ENCODE measurements at regions not wholly inside any gene's neighbourhood (a gene's known extent, or its start where the extent isn't known, plus 50 kb on each side); places are given as distances from the start of the nearest gene placed in this dataset.

DNA sequence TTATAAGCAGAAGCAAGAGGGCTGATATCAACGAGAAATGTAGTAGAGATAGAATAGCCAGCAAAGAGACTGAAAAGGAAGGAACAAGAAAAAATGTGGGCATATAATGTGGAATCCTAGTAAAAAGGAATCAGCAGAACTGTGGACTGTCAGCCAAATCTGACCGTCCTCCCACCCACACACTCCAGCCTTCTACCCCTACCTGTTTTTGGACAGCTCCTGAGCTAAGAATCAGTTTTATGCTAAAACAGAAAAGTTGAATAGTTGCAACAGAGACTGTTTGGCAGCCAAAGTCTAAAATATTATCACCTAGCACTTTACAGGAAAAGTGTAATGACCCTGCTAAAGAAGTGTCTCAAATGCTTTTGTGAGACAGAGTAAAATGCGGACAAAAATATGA is 533.3 kb upstream of the CXADR start:
- no peak for DNase-seq

DNA sequence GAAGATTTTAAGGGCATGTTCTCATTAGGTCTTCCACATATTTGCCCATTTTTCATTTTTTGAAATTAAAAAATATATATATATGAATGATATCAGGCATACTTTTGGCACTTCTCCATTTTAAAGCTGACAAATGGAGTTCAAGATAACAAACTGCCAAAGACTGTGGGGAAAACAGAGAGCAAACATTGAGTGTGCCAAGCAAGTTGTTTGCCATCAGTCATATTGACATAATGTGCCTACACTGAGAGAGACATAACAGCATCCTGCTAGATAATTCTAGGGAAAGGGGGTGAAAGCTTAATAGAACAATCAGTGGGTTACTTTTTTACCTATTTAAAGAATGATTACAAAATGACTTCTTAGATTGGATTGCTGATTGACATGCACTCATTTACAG is 529.4 kb upstream of the CXADR start:
- peak; percentile 35 for DNase-seq

DNA sequence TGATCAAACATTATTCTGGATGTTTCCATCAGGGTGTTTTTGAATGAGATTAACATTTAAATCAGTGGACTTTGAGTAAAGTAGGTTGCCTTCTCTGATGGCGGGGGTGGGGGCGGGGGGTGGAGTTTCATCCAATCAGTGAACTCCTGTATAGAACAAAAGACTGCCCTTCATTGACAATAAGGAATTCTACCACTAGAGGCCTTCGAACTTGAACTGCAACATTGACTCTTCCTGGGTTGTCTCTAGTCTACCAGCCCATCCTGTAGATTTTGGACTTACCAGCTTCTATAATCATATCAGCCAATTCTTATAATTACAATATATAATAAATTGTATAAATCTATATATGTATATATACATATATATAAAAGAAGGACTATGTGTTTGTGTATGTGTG is 520.4 kb upstream of the CXADR start:
- DNase-seq = peak; percentile 6

DNA sequence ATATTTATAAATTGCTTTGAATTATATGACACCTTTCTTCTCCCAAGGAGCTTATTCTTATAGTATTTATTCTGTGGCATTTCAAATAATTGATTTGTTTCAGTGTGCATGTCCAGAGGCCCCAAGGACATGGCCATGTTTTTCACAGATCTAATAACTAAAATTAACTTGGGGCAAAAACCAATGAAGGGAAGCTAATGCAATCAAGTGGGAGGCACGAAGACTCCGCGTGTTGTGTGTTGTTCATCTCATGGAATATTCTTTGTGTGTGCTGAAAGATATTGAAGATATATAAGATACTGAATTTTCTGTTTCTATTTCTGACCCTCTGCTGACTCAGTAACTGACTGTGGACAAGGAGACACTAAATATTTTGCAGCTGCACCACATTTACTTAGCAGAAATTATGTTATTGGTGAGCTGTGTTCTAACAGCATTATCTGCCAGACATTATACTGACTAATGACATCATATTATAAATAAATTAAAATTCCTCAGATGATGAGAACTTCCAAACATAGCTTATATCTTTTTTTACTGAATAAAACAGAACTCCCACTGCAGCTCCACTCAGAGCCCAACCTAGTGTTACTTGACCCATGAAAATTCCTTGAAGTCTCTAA is 519.3 kb upstream of the CXADR start:
- DNase-seq = no peak

DNA sequence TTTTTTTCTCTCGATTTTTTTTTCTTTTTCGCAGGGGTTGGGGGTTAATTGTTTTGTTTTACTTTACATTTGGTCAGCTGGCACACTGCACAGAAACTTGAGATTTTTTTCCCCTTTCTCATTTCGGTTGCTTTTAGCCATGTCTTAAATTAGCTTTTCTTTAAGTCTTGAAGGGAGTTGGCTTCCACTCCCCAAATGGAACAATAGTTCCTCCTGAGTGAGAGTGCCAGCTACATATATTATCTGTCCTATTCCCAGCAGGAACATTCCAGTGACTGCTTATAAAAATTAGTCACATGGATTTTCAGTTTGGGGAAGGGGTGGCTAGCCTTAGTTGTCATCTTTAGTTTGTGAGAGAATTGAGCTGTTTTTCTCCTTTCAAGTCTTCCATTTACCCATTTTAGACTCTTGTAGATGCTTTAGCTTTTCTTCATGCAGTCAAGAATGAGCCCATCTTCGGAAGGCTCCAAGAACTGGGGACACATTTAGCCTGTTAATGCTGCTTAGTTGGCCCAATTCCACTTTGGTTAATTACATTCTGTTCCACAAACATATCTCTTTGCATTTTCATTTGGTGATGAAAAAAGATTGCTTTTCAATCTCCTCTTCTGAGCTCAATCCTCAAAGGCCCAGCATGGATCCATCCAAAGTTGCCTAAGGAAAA is 510.1 kb upstream of the CXADR start:
- DNase-seq = no peak

DNA sequence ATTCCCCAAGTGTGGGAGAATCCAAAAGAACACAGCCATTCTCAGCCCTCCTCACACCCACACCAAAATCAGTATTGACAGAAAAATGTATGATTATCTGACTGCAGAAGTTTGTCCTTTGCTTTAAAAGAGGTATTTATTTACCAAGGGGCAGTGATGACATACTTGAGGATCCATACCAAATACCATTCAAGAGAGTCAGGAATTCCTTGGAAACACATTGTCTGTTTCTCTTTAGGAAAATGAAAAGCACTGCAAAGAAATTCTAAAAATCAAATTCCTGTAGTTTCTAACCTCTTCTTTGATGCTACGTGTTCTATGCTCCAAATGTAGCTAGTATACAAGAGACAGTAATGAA is 509.6 kb upstream of the CXADR start:
- DNase-seq = no peak

DNA sequence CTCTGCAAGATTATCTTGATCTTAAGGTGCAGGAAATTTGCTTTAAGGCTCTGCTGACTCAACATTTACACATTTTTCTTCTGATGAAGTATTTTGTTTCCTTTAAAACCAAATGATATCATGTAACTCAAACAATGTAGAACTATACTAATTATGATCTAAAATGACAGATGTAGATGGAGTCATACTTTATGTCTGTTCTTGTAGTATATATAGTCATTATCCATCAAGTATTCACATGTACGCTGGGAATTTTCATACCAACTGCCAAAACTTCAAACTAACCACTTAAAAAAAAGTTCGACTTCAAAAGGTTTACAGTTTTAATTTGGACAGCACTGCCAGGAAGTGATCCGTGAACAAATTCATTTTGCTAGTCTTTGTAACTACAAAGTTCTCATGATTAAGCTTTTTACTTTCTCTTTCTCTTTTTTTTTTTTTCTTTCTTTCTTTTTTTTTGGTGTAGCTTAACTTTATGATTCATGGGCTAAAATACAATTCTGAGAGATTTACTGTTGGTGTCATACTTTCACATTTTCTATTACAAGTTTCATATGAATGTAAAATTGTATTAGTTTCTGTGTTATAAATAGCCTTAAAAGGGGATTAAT is 509.0 kb upstream of the CXADR start:
- DNase-seq = no peak

DNA sequence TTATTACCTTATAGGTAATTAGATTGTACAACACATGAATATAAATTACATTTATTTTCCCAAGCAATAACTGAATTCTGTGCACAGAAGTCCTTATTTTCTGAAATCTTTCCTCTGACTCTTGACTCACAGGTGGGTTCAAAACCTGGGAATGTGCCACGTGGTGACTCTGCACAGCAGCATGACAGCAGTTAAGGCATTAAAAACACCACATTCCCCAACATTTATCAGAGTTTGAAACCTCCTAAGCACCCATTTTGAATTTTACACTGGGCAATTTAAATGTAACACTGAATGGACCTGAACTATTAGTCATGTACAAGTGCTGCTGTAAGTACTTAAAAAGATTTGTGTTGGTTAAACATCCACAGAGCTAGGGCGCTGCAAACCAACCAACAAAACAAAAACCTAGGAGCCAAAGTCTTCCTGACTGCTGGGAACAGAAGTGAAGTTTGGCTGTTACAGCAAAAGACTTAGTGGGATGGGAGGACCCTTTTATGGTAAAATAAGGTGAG is 480.6 kb upstream of the CXADR start:
- no peak for DNase-seq

DNA sequence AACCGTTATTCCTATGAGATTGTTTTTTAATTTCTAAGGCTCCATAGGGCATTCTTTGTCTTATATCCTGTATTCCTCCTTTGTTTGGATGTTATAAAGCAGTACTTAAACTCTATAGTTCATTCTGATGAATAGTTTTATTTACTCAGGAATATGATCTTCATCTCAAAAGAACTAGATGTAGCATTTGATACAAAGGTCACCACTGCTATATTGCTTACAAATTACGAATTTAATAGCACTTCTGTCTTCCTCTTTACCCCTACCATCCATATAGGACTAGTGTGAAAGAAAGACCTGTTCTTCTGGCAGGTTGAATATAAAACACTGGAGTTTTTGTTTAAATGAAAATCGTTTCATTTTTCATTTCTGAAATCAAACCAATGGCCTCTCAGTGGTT is 468.1 kb upstream of the CXADR start:
- no peak for DNase-seq

DNA sequence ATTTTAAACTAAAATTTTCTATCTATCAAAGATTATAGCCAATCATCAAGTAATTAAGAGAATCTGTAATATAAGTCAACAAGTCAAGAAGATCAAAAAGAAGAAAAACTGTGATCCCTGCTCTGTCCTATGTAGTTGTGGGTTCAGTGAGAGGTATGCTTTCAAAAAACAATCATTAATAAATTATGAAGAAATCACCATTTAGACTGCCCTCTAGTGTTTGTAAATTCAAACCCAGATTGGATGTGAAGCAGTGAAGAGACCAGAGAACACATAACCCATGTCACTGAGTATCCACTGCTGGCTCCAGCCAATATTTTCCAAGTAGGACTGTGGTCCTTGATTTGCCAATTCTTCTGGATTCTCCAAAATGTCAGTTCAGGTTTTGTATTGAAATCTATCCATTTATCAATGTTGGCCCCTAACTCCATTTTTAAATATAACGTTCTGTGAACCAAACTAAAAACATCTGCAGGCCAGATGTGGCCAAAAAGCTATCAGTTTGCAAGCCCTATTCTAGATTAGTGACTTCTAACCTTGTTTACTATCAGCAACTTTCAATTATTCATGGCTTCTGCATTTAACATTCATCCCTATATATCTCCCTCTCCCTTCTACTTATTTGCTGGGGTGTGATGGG is 467.5 kb upstream of the CXADR start:
- peak; percentile 47 for DNase-seq

DNA sequence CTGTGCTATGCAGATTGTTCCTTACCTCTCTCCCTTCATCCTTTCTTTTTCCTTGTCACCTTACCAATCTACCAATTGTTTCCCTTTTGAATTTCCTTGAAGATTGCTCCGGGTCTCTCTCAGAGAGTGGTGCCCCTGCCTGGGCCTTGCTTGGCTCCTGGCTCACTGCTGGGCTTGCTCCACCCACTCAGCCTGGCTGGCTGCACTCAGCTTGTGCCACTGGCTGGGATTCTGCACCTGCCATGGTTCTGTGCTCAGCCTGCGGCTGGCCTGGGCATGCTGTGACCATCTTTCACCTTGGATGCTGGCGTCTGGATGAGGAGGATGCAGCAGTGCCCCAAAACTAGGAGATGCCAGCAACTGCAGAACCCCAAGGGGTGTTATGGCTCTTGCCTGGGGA is 463.9 kb upstream of the CXADR start:
- DNase-seq = no peak

DNA sequence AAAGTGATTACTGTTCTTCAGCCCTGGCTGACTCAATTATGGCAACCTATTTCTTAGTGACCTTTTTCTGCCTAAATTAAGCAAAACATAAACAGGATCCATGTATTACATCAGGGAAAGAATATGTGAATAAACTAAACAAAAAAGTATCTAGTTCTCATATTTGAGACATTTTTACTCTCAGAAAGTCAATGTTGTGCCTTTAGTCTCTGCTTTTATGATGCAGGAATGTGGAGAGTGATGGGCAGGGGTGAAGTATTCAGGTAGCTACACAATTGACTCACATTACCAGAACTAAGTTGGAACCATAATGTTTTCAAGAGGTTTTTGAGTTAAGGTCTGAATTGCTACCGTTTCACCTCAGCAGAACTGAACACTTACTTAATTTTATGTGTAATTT is 462.7 kb upstream of the CXADR start:
- no peak for DNase-seq

DNA sequence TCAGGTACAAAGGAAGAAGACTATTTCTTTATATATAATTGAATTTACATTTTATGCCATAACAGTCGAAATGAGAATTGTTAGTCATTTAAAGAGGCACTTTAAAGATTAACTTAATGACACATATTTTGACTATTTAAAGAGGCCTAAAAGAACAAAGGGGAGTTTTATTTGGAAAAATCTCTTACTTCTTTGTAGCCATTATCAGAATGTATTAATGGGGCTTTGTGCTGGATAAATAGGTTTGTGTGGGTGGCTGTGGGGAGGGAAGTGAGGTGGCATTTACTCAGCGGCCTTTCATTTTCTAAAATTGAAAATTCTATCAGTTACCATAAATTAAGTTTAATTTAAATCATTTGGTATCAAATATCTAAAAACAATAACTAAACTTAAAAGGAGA is 462.2 kb upstream of the CXADR start:
- no peak for DNase-seq

DNA sequence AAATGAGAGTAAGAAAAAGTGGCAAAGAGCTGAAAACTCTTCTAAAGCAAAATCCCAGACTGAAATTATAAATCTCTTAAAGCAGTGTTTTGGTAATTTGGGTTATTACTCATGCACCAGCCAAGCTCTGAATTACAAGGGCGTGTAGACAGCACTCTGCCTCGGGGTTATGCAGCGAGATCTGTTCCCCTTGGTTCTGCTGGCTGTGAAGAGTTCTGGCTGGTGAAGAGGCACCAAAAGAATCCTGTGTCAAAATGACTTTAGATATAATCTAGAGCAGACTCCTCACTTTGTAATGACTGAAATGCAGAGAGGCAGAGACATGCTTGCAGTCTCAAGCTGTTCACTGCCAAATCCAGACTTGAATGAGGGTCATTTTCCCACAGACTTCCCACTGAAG is 461.8 kb upstream of the CXADR start:
- no peak for DNase-seq

DNA sequence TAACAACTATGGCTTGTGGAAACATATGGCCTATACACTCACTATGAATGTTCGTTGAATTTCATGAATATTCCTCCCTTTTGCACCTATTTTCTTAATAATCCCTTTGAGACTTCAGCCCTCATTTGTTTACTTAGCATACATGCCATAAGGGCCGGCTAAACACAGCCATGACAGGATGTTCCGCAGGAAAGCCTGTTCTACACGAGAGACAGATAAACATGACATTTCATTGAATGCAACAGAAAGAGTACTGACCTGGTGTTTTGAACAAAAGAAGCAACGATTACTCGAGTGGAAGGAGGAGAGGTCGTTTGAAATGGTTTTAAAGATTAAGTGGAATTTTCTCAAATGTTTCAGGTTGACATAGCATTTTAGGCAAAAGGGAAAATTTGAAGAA is 459.5 kb upstream of the CXADR start:
- no peak for DNase-seq

DNA sequence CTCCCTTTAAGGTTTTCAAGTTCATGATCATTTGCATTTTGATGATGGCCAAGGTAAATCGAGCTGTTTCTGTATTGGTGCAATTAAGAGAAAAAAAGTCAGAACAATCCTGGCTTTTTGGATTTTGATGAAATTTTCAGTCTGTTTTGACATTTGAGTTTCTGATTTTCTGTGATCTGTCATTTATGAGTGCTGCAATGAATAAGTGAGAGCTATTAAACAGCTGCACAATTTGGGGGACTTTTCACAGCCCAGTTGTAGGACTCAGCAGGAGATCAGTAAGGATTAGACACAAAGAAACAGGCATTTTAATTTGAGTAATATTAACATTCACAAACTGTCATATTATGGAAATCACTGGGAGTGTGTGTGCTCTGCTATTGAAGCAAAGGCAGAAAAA is 452.9 kb upstream of the CXADR start:
- no peak for DNase-seq

DNA sequence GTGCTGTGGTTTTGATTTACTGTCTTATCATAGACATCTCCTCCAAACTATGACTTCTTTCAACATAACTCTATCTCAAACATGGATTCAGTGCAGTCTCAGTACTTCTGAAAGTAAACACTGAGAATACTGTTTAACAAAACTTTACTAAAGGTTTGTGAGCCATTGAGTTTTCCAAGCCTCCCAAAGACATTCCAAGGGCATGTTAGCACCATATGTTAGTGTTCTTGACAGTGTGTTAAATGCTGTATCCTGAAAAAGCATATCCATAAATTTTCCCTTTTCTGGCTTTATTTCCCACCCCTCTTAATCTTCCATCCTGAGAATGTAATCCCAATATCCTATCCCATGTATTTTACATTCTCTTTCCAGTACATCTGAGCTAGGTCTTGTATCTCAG is 446.8 kb upstream of the CXADR start:
- DNase-seq = no peak

DNA sequence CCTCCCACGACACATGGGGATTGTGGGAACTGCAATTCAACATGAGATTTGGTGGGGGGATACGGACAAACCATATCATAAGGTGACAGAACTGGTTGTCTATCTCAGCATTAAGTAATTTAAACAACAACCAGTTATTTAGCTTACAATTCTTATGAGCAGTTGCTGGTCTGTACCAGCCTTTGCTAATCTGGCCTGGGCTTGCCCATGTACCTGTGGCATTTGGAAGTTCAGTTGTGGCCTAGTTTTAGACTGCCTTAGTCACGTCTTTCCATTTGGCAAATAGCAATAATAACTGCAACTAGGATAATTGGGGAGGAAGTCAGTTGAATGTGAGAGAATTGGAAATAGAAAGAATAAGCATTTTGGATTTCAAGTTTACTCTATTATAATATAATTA is 441.8 kb upstream of the CXADR start:
- no peak for DNase-seq

DNA sequence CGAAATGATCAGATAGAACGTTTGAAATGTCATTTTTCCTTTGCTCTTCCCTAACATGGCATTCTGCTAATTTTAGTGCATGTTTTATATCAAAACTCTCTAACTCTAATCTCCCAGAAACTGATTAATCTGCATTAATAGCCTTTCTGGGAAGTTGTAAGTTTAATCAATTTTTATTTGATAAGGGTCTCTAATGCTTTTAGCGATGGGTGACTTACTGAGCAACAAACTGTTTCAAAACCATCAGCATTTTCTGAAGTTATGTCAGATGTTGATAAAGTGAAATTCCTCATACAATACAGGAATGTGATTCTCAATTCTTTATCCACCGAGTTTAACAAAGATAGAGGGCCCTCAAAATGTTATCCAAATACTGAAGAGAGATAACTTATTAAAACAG is 431.6 kb upstream of the CXADR start:
- DNase-seq = no peak

DNA sequence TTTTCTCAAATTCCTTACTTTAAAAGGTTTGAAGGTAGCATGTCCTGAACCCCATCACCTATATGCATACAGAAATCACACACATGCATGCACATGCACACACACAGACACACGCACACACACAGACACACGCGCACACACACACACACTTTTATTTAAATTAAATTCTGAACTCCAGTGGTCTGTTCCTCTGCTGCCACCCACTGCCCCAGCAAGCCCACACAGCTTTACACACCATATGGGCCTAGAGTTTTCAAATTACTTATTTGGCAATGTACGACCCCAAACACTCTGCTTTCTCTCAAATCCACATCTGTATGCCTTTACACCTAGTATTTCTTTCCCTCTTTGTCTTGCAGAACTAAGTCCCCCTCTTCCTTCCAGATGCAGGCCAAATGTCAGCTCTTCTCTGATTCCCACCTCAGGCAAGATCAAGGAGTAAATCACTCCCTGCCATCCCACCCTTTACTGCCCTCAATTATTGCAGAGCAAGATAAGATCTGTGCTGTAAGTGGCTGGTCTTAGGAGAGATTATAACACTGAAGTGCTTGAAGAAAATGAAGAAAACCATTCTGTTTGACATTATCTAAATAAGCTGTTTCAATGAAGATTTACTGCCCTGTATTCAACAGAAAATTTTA is 429.9 kb upstream of the CXADR start:
- no peak for DNase-seq

DNA sequence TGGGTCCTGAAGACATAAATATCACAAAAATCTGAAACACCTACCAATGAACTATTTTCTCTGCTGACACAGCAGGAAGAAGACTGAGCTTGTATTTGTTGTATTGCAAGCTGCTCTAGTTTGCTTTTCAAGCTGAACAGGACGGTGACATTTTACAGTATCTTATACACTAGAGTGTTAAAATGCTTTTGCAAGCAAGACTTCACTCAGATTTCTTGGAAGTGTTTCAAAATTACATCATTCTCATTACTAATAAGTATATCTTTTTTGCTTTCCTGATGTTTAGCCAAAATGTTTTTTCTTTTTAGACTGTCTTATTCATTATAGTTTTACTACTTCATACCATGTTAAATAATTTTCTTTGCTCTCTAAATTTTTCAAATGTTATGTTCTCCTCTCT is 427.1 kb upstream of the CXADR start:
- DNase-seq = no peak

DNA sequence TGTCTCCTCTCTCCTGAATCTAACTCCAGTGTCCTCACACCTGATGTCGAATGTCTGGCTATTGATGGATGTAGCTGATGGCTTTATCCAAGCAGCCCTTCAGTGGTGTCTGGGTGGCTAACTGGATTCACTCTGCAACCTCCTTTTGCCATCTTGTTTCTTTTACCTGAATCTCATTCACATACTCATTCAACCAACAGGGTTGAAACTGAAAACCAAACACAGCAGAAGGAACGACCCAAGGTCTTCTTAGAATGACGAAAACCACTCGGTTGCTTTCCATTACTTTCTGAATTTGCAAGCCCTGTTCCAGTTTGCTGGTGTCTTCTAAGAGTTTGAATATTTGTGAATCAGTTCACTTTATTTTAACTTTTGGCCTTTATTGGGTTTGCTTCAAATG is 424.3 kb upstream of the CXADR start:
- DNase-seq = no peak

DNA sequence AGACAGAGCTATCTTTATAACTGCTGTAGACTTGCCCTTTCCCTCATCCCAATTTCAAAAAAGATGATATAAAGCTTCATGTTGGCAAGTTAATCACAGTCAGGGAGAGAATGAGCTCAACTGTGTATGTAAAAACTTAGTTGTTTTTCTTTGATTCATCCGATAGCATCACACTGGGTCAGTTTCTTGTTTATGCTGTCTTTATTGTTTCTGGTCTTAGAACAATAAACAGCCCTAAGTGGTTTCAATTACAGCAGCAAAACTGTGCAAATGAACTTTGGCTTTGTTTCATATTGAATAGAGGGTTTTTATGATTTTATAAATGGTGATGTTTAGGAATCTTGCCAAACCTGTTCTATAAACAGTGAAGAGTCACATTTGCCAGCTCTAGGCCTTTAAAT is 423.8 kb upstream of the CXADR start:
- DNase-seq = no peak

DNA sequence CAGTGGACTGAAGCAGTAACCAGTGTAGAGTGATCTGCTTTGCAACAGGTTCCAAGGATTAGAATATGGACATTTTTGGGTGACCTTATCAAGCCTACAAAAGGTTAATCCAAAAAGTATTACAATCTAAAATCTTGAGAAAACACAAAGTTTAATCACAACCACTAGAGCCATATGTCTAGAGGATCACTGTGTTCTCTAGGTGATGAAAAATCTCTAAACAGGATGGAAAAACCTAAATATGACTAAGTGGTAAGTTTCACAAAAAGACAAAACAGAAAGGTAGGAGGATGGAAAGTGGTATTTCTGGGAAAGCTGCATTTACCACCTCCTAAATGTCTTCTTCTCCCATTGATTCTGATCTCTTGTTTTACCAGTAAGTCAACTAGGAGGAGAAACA is 411.1 kb upstream of the CXADR start:
- DNase-seq = no peak
